ENCODE measurements at regions not wholly inside any gene's neighbourhood (a gene's known extent, or its start where the extent isn't known, plus 50 kb on each side); places are given as distances from the start of the nearest gene placed in this dataset.

DNA sequence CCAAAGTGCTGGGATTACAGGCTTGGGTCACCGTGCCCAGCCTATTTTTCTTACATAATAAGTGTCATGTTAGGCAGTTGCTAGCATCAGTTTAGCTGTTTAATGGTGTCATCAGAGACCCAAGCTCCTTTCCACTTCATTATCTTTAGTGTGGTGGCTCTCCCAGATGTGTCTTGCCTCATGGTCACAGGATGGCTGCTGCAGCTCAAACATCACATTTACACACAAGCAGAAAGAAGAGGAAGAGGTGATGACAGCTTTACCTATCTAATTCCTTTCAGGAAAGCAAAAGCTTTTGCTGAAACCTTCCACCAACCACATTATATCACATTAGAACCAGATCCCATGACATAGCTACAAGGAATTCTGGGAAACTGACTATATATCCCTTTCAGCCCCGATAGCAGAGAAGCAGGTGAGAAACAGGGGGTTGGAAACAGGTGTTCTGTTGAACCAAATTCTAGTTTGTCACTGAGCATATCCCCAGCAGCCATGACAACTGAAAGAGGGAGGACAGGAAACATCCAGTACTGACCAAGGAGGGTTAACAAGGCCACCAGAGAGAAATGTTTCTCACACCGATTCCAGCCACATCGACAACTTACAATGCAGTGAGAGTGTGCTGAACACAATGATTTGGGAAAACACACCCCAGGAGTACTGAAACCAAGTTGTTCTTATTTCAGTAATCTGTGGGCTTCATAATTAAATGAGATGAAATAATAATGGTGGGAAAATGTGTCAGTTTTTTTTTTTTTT is 617.0 kb downstream of the UQCRFS1 start:
- TF ChIP-seq CTCF (IDR thresholded peaks at IDR 0.05), result no peak
- no peak for TF ChIP-seq POLR2A (IDR thresholded peaks at IDR 0.05)

Measured in heart left ventricle (tissue), 13 donors.